Stimulated activated CD8-positive, alpha-beta memory T cell treated with anti-CD3 and anti-CD28 coated beads, Interleukin-4, amount 100 ng/mL, for 48 hours (primary cell): ENCODE measurements at regions not wholly inside any gene's neighbourhood (a gene's known extent, or its start where the extent isn't known, plus 50 kb on each side); places are given as distances from the start of the nearest gene placed in this dataset.

Experiments
- DNase-seq: peaks from one replicate; pipeline ENCODE4 v3.0.0-alpha.2; 2020

DNA sequence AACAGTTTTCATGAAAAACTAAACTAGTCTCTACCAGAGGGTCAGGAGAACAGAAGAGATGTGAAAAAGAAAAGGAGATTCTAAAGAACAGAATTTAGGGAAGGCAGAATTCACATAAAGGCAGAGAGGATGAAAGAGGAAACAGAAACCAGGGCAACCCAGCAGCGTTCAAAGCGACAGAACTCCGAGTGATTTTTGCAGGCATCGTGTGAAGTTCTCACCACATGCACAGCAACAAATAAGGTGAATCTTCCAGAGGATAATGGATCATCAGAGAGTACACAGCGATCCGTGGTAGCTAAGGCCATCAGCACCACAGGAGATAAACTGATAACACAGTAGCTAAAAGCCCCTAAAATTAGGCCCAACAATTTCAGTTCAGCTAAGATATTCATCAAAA lies 250.8 kb upstream of the THBS1 start:
- DNase-seq, result no peak

DNA sequence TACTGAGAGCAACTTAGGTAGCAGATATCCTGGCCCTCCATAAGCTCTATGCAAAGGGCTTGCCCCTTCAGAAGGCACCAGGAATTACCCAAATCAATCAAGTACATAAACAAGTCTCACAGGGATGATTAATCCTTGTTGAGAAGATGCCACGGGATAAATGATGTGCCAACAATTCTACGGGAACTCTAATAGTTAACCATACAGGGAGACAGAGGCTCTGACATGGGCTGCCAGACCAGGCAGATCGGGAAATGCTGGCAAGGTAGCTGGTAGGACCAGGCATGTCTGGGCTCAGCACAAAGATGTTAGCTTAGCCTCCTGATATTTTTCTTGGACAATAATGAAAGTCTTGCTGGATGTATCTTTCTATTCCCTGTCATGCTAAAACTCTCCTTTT lies 249.3 kb upstream of the THBS1 start:
- DNase-seq, result no peak

DNA sequence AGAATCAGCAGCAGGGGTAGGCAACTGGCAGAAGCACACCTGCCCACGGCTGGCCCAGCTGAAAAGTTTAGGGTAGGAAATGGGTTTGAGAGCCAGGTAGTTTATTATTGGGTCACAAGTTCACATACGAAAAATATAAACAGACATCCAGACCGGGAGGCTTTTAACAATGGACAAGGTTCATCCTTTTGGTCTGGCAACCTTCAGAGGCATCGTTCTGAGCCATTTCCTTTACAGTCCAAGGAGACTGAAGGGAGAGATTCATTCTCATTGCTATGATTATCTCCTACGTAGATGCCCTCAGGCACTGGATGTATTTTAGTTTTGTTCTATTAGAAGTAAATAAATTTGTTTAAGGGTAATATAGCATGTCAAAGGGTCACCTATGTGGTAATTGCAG lies 248.0 kb upstream of the THBS1 start:
- no peak for DNase-seq

DNA sequence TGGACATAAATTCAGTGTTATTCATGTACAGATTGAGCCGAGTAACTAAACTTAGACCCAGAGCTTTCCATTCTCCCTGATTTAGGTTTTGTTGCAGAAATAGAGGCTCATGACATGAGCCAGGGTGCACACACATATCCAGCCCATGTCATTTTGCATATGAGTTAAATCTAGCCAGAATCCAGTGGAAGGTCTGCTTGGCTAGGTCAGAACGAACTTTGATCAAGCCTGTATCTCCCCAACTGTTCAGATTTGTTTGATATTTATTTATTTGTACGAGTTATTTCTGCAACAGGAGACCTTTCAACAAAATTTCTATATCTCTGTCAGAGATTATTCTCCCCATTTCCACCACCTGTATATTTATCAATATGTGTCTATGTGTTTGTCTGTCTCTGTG lies 247.5 kb upstream of the THBS1 start:
- DNase-seq, result no peak

DNA sequence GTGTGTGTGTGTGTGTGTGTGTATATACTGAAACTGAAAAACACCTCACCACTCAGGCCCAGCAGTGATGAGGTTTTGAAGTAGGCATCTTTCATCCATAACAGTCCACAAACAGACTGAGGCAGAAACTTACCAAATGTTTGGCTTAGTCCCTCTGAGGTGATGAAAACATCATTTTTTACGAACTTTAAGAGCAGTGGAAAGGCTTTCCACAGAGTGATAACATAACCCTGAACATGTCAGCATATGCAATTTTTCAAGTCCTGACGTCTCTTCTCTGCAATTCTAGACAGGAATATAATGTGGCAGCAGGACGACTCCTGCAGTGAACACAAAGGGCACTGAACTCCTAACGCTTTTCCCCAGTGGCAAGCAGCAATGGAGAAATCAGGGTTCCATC lies 247.0 kb upstream of the THBS1 start:
- DNase-seq, result no peak

DNA sequence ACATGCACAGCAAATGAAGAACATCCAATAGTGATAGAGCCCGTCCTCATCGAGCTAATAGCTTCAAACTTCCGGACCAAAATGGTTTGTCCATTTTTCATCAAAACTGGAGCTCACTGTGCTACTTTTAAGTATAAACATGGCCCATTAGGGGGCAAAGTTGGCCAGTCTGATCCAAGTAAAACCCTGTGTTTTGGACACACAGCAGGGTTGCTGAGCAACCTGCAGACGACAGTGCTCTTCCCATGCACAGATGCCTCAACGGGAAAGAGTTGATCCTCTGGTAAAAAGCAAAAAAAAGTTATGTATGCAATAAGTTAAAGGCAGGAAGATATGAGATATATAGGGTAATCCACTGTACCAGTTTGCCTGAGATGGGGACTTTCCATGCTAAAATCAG lies 244.0 kb upstream of the THBS1 start:
- no peak for DNase-seq

DNA sequence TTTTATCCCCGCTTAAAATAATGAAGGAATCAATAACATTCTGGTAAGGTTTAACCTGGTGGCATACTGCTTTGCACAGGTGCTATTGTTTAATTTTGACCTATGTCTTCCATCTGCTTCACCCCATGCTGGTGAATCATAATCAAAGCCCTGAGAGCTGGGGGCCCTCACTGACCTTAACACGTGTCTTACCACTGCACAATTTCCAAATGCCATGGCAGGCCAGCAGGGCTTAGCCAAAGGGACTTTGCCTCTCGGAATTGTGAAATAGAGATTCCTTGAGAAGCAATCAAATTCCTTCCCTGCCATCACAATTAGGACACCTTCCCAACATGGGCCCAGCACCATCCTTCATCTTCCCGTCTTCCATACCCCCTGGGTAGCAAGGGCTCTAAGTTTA lies 242.6 kb upstream of the THBS1 start:
- no peak for DNase-seq

DNA sequence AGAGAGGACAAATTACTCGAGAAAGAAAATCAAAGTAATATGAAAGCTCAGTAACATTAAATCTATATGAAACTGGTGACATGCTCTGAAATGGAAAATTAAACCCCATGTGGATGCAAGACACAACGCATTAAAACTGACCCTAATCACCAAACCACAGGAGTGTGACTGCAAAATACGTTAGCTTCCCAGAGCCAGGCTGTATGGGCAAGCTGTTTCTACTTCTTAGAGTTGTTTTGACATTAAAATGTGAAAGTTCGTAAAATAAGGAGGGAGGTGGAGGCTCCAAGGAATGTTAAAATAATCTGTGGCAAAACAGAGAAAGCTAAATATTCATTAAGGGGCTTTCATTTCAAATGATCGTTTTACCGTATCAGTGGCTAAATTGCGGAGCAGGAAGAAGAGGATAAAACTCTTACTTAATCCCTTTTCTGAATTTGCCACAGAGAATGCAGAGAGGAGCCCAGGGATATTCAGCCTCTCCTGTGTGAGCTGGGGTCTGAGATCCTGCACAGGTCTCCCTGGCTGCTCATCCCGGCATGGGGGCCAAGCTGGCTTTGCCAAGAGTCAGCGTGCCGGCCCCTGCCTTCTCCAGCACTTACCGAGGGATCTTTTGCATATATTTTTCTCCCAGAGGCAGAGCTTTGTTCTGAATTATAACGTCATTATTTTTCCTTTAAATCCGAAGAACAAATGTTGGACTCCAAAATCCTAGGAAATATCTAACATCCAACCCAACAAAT lies 239.8 kb upstream of the THBS1 start:
- DNase-seq, result no peak

DNA sequence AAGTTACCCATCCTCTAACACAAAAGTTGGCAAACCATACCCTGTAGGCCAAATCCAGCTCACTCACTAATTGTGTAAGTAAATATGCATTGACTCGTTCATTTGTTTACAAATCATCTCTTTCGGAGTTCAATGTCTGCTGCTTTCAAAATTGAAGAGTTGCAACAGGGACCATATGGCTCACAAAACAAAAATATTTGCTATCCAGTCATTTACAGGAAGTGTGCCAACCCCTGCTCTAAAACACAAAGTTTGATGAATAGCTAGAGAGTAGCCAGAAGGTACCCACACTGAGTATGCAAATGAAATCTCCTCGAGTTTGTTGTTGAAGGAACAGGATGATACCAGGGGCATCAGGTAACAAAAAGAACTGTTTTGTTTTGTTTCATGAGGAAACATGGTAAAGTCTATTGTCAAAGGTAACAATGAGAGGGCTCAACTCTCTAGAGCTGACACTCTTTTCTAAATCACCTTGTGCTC lies 236.2 kb upstream of the THBS1 start:
- DNase-seq, result no peak

DNA sequence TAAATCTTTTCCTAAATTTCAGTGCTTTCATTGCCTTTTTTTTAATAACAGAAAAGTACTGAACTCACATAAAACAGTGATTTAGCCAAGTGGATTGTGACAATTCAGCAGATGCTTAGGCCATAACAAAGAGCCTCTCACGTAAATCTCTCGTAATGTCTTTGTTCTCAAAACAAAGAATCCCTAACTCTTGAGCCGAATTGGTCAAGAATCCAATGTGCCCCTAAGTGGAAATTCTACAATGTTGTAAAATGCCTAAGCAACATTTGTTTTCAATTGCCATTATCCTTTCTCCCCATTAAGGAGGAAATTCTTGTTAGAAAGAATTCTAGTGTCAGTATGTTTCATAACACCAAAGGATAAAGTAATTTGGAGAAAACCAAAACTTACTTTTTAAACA lies 235.7 kb upstream of the THBS1 start:
- no peak for DNase-seq

DNA sequence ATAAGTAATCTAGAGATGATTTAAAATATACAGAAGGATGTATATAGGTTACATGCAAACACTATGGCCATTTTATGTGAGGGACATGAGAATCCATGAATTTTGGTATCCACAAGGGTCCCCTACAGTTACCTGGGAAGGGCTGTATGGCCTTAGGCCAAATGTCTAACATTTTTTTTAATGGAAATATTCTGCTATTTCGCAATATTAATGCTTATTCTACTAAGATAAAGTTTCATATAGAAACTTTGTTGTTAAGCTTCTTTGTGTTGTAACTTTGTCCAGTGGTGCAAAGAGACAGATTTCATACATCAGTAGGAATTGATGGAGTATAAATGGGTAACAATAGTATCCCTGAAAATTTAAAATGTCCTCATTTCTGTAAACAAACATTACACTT lies 233.4 kb upstream of the THBS1 start:
- DNase-seq, result no peak

DNA sequence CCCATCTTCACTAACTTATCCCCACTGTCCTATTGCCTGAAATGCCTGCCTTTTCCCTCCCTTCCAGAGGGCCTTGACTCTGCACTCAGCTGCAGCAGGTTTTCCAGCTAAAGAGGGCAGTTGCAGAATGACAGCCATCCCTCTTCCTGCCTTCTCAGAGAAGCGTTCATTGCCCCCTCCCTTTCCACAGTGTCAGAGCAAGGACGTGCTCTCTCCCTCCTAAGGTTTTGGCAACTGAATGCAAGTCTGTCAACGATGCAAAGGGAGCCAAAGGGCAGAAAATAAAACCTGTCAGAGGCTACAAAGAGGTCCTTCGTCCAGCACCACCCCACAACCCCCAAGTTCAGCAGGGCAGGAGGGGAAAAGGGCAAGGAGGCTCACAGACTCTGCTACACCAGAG lies 230.1 kb upstream of the THBS1 start:
- DNase-seq, result no peak

DNA sequence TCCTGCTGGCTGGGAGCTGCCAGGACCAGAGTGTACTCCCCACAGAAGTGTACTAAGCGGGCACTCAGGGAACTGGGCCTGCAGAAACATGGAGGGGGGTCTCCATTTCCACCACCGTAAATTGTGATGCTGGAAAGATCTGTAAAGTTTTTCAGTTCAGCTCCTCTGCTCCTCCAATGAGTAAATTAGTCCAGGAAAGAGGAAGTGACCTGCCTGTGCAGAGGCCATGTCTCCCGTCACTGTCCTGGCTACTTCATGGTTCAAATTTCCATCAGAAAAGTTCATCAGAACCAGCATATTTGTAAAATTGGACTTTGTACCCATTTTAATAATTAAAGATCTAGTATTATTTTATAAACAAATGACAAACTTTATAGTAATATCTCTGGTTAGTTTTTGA lies 226.7 kb upstream of the THBS1 start:
- no peak for DNase-seq

DNA sequence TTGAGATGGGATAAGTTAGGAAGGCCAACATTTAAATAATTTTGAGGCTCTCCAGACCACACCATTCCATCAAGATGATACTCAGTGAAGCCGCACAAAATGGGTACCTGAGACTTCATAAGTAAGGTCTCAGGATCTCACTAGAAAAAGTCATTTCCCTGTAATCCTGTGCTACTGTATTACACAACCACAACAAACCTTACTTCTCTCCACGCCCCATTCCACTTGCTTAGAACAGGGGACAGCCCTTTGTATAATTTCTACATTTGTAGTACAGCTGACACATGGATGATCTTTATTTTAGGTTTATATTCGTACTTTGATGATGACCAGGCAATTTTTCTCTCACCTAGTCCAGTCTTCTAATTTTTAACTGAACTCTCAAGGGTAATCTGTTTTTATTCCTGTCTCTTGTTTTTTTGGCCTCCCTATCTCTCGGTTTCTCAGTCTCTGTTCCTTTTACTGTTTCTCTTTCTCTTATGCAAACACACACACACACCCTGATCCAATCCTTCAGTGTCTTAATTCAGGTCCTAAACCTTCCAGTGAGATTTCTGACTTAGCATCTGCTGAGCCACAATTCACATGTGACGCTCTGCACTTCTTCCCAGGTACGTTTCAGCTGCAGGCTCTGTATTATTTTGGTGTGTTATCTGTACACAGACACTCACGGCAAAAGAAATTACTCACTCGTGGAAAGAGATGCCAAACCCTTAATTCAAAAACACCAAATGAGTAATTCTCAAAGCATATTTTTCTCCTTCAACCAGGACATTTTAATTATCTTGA lies 223.2 kb upstream of the THBS1 start:
- DNase-seq, result no peak

DNA sequence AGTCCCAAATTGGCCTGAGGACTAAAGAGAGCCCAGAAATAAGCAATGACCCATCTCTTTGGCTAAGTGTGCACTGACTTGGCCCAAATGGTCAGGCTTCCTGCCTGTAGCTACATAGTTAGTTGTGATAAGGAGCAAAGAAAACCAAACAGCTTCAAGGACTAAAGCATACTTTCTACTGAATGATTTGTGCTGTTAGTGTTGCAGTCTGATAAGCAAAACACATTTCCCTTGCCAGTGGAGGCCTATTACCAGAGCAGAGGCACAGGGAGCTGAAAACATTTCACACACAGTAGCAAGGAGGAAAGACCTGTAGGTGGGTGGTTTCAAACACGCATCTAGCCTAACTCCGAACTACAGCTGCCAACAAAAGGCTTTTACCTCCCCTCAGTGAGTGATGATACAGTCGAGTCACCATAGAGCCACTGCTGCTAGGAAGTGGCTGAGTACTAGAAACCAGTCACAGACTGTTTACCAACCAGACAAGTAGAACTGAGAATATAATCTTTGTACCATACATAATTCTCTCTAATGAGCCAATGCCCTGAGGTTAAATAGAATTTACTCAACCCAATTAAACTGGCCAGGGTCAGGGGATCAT lies 222.3 kb upstream of the THBS1 start:
- no peak for DNase-seq

DNA sequence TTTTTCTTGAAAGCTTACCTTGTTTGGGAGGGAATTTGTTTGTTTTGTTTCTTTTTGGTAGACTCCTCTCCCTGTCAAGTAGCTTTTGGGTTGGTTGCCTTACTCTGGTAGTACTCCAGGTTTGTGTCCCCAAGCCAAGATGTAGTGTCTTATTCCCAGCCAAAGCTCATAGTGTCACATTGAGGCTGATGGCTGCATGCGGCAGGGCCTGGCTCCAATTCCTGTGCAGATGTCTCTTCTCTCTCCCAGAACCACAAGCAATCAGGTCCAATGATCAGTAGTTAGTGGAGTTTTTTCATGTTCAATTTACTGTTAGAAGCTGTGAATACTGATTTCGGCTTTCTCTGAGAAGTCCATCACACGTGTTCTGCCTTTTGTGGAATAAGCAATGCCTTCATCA lies 221.1 kb upstream of the THBS1 start:
- no peak for DNase-seq

DNA sequence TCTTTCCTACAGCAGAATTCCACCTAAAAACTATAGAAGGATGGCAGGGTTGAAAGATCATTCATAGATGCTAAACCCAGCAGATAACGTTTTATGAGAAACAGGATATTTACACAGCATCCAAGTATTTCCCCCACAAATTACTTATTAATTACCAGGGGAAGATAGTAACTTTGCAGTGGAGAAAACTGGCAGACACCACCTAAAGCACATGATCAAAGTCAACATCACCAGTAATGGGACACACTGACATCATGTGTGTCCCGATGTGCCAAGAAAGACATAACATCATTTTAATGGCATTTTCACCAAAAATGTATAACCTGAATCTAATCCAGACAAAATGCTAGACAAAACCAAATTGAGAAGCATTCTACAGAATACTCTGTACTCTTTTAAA lies 220.4 kb upstream of the THBS1 start:
- DNase-seq, result no peak

DNA sequence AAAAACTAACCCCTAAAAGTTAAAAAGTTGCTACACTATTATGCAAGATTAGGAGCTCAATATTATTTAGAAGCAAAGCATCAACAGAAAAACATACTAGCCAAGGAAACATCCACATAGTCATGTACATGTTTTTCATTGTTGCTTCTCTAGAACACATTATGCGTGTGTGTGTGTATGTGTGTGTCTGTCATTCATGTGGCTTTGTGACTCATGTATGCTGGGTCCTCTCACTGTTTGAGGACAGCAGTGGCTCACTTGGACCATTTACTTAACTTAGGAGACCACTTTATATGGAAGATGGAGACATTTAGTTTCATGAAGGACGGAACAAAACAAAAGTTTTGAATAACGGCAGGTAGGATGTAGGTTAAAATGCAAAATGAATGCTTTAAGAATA lies 219.4 kb upstream of the THBS1 start:
- DNase-seq, result no peak

DNA sequence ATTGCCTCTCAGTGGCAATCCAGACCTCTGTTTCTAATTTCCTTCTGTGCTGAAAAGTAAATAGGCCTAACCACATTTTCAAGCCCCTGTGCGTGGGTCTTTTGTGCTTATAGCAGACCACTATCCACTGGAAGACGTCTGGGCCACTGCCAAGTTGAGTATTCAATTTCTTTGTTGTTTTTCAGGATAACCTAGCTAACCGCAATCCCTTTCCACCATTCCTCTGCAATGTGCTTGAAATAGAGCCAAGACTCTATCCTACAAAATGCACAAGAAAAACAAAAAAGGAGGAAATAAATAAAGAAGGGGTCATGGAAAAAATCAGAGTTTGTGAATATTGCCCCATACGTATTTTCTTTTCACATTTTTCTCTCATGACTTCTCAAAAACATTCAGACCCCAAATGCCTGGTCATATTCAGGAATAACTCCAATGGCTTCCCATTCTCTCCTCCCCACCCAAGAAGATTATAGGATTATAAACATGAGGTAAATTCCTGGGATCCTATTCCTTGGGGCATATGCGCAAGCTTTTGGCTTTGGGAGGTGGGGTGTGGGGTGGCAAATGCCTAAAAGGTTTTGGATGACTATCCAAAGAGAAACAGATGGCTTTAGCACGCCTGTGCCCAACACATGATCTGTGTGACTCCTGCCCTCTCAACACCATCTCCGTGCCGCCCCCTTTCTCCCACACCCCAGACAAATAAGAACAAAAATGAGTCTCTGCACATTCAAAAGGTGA lies 217.9 kb upstream of the THBS1 start:
- DNase-seq, result no peak

DNA sequence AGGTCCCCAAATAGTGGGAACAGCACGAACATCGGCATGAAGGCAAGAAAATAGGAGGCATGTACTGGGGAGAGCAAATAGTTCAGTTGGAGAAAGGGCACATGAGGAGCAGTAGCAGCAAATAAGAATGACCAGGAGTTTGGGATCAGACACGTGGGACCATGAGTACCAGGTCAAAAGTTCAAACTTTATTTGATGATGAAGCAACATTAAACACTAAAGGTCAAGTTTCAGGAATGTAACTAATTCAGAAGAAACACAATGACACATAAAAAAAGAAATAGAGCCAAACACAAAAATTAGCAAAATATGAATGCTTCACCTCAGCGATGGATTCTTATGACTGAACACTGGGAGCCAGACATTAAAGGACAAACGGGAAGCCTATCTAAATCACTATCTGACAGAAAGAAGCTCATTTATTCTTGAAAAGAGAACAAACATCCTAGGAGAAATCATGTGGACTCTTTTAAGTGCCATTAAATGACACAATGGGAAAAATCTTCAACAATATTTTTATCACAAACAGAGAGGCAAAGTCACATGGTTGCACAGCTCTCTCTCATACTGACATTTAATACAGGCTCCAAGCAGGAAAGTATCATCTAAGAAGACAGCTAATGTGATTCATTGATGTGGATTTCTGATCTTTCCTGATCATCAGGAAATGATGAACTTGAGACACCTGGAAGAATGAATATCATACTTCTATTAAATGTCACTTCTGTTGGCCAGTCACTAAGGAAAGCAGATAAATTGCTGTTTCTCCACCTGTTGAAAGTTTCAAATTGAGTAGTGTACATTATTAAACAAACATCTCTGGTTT lies 216.9 kb upstream of the THBS1 start:
- DNase-seq, result no peak

DNA sequence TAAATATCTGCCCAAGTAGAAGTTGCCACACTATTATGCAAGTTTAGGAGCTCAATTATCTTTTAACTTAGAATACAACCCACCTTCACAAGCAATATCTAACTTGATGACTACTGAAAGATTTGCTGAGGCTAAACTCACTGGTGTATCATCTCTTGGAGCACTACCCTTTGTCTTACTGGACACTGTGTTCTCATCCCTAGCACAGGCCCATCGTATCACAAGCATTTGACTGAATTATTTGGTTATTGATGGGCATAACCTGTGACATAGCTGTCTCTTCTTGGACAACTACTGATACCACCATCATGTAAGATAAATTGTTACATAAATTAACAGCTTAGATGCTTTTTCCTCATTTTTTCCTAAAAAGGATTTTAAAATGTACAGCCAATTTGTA lies 216.2 kb upstream of the THBS1 start:
- DNase-seq, result no peak

DNA sequence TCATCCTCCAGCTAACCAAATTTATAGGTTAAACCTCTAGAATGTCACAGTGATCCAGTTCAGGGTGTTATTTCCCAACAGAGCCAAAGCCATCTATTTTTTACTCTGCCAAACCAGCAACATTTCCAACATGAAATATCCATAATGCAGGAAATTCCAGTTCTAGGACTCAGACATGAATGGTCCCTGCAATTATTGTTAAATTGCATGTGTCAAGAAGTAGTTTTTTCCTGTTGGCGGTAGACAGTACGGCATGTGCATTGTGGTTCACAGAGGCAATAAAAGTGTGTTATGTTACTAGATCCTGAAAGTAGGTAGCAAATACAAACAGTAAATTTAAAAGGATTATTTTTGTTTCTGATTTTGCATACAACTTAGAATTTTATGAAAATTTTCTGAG lies 215.7 kb upstream of the THBS1 start:
- DNase-seq, result no peak

DNA sequence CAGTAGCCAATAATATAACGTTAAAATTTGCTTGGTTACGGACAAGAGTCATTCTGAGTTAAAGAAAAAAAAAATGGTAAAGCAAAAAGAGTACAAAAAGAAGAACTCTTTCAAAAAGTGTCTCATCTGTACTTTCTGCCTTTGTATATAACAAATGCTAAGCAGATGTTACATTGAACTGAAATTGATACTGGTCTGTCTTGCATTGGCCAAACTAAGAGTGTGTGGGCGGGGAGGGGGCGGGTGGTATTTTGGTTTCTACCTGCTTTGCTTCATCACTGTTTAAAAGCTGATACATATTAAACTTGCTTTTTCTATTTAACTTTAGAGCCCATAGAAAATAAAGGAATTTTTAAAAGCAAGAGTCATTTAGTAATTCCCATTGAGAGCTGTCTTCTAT lies 215.0 kb upstream of the THBS1 start:
- DNase-seq, result no peak
